Fibroblast of skin of left quadriceps (primary cell): ENCODE measurements at regions not wholly inside any gene's neighbourhood (a gene's known extent, or its start where the extent isn't known, plus 50 kb on each side); places are given as distances from the start of the nearest gene placed in this dataset.

Experiments used
- DNase-seq, 2 experiments: peaks; one replicate each; pipeline ENCODE4 v3.0.0-alpha.2; 2013; ENCODE audit warnings: low read depth in 2 of 2

GRCh38 chr22:22094514-22094913 is 111.9 kb upstream of the TOP3B start:
- DNase-seq = no peak

- no peak for DNase-seq
These were observed 111.2 kb upstream of the TOP3B start for GRCh38 chr22:22093743-22094142.

- no peak for DNase-seq
These were observed 110.4 kb upstream of the TOP3B start for GRCh38 chr22:22092974-22093373.

GRCh38 chr22:22092101-22092500 is 109.5 kb upstream of the TOP3B start:
- no peak for DNase-seq

GRCh38 chr22:22091400-22091878 is 108.9 kb upstream of the TOP3B start:
- no peak for DNase-seq

GRCh38 chr22:22090650-22091399 is 108.2 kb upstream of the TOP3B start:
- DNase-seq = no peak

- no peak for DNase-seq
These were observed 107.1 kb upstream of the TOP3B start for GRCh38 chr22:22089459-22090308.

- DNase-seq = no peak
These were observed 106.3 kb upstream of the TOP3B start for GRCh38 chr22:22088658-22089458.

GRCh38 chr22:22087854-22088657 is 105.5 kb upstream of the TOP3B start:
- no peak for DNase-seq

GRCh38 chr22:22086501-22087158 is 104.0 kb upstream of the TOP3B start:
- DNase-seq = no peak

- DNase-seq = no peak
These were observed 103.3 kb upstream of the TOP3B start for GRCh38 chr22:22085702-22086500.

- DNase-seq = no peak
These were observed 101.6 kb upstream of the TOP3B start for GRCh38 chr22:22084089-22084711.

GRCh38 chr22:22082960-22083359 is 100.4 kb upstream of the TOP3B start:
- DNase-seq = no peak

- DNase-seq = no peak
These were observed 99.7 kb upstream of the TOP3B start for GRCh38 chr22:22082229-22082835.

GRCh38 chr22:22080270-22080669 is 97.7 kb upstream of the TOP3B start:
- no peak for DNase-seq

- DNase-seq = no peak
These were observed 97.0 kb upstream of the TOP3B start for GRCh38 chr22:22079404-22080148.

- DNase-seq = no peak
These were observed 95.7 kb upstream of the TOP3B start for GRCh38 chr22:22078329-22078728.
